ENCODE measurements at regions not wholly inside any gene's neighbourhood (a gene's known extent, or its start where the extent isn't known, plus 50 kb on each side); places are given as distances from the start of the nearest gene placed in this dataset.
A peak's percentile ranks its signal among the peaks of the same experiment; 100 is the strongest.
"Not testable (repeated sequence)": the region's sequence is repeated elsewhere in the genome, so short reads cannot be mapped to it uniquely, and the experiment has no call there.

DNA sequence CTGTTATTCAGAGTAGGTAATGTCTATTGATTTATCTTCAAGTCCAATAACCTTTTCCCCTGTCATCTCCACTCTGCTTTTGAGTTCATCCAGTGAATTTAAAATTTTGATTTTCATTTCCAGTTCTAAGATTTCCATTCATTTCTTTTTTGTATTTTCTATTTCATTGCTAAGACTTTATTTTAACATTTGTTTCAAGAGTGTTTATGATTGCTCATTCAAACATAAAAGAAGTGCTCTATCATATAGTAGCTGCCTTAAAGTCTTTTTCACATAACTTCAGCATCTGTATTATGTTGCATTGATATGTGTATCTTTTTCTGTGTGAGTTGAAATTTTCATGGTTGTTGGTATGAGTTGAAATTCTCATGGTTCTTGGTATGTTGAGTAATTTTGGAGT, 341.6 kb downstream of the SOX4 start:
- DNase-seq: no peak

DNA sequence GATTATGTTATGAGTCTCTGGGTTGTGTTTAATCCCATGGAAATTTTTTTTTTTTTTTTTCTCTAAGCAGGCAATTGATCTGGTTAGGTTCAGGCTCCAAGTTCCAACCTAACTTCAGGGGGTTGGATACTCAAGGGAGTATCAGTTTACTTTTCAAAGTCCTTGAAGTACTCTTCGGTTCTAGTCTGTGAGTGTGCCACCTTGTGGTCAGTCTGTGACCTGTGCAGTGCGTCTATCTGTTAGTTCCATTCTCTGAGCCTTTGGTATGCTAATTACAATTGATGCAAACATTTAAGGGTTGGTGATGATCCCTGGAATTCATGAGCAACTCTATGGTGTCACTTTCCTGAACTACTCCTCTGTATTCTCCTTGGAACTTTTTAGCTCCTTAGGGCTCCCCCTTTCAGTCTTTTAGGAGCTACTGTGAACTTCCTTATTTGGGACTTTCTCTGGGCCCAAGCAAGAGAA, 342.0 kb downstream of the SOX4 start:
- DNase-seq: no peak

DNA sequence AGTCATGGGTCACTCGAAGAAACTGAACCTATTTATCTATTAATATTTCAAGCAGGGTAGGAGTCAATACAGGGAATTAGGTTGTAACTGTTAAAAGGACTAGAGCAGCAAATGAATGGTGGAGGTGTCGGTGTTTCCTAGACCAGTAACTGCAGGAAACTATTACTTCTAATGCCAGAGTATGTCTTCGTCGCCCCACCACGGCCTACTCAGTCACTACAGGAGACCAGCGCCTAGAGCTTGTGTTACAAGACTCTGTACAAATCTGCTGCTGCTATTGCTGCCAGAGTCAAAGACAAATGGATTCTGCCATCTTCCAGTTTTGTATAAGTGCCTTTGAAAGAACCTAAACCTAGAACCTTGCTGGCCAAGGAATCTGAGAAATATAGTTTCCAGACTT, 343.9 kb downstream of the SOX4 start:
- no peak for DNase-seq

DNA sequence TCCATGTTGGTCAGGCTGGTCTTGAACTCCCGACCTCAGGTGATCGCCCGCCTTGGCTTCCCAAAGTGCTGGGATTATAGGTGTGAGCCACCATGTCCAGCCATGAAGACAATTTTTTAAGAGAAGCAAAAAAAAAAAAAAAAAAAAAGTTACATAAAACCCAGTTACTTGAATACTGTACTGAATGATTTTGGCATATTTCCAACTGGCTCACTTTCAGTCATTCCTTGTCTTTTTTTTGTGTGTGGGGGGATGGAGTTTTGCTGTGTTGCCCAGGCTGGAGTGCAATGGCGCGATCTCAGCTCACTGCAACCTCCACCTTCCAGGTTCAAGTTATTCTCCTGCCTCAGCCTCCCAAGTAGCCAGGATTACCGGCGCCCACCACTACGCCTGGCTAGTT, 345.5 kb downstream of the SOX4 start:
- not testable (repeated sequence) for DNase-seq

DNA sequence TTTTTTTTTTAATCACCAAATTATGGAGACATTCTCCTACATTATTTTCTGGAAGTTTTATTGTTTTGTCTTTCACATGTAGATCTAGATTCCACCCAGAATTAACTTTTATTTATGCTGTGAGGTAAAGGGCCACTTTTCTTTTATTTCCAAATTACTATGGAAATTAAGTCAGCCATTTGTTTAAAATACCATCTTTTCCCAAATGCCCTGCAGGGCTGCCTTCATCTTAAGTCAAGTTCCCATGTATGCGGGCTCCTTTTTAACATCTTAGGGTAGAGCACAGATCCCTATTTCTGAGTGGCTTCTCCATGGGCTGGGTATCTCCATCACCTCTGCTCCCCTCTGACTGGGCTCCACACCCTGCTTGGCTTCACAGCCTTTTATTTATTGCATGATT, 348.4 kb downstream of the SOX4 start:
- no peak for DNase-seq

DNA sequence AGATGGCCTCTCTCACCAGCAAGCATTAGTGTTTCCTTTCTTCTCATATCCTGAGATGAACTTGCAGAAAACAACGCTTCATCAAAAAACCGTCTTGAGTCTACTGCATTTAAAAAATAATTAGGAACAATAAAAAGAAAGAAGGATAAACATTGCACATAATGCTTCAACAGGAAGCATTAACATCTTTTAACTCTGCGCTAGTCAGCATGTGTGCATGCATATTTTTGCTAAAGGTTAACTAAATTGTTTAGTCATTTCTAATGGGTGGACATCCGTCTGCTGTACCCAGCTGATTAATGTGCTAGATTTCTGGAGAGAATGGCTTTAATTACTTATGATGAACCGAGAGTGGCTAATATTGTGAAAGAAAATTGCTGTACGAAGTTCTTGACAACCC, 349.3 kb downstream of the SOX4 start:
- DNase-seq: no peak

DNA sequence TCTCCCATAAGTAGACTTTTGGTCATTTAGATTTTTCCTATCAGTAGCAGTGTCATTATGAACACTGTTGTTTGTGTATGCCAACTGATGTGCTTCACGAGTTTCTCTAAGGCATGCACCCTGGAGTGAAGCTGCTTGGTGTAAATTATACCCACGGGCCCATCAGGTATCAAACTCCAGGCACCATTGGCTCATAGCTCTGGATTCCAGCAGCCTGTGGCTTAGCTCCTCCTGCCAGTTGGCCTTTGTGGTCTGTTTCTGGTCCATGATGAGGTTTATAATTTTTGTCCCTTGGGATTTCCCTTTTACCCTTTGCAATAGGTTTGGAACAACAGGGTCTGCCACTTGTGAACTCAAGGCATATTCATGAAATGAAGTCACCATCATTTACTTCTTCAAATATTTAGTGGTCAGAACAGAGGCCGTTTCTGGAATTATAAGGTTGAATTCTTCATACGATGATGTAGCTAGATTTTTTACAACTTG, 350.5 kb downstream of the PRL start:
- no peak for DNase-seq

DNA sequence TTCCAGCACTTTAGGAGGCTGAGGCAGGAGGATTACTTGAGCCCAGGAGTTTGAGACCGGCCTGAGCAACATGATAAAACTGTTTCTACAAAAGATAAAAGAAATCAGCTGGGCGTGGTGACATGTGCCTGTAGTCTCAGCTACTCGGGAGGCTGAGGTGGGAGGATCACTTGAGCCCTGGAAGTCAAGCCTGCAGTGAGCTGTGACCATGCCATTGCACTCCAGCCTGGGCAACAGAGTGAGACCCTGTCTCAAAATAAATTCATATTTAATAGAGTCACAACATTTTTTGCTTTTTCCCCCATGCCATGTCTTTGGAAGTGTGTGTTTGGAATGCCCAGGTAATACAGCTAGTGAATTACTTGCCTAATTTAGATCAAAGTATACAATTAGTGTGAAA, 349.6 kb downstream of the PRL start:
- DNase-seq: not testable (repeated sequence)

DNA sequence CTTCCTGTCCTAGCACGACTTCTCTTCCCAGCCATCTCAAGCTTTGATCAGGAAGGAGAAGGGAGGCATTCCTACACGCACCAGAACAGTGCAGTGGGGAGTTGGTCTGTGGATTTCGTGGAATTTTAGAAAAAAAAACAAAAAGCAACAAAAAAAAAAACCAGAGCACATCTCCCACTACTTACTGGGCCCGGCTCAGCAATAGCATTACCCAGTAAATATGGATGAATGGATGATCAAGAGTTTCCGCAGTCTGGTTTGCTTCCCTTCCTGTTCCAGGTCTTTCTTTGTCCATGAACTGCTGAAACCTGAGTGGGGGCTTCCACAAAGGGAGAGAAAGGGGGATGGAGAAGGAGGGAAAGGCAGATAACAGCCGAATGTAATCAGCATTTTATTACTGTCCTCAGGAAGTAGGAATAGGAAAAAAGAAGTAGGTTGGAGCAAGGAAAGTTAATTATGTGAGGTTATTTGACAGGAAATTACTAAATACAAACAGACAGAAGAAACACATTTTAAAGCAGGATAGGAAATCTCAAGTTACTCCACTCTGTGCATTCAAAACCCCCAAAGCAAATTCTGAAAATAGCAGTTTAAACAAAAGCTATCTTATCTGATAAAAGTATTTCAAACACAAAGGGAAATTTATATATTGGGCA, 349.0 kb downstream of the PRL start:
- no peak for DNase-seq

DNA sequence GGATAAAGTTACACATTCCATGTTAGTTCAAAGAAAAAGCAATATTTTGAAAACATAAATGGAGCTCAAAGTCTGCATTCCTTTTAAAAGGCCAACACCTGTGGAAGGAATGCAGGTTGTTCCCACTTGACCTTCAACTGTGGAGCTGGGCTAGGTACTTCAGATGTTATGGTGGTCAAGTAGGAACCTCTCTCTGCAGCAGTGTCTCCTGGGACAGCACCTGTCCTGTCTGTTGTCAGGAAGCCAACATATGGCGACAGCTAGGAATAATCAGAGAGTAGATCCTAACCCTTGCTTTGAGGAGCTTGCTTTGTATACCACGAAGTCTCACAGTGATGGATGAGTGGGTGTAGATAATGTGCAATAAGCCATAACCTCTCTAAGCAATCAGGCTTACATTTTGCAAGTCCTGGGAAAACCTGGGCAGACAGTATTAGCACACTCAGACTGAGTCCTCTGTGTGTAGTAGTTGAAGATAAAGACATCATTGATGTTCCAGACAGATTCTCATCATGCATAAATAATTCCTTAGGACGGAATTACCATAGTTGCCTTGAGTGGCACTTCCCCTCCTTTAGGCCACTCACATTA, 347.5 kb downstream of the PRL start:
- peak; percentile 79 for DNase-seq

DNA sequence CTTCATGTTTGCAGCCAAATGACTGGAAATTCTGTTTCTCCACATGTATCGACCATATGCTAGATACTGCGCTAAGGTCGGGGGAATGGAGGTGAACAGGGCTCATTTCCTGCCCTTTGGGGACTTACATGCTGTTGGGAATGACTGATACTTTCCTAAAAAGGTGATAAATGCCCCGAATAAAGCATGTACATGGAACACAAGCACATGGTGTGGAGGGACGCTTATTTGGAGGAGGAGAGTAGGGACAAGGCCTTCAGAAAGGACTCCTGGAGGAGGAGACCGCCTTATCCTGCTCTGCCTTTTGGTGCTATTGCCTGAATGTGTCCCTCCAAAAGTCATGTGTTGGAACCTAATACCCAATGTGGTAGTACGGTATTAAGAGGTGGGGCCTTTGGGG, 344.5 kb downstream of the PRL start:
- no peak for DNase-seq

DNA sequence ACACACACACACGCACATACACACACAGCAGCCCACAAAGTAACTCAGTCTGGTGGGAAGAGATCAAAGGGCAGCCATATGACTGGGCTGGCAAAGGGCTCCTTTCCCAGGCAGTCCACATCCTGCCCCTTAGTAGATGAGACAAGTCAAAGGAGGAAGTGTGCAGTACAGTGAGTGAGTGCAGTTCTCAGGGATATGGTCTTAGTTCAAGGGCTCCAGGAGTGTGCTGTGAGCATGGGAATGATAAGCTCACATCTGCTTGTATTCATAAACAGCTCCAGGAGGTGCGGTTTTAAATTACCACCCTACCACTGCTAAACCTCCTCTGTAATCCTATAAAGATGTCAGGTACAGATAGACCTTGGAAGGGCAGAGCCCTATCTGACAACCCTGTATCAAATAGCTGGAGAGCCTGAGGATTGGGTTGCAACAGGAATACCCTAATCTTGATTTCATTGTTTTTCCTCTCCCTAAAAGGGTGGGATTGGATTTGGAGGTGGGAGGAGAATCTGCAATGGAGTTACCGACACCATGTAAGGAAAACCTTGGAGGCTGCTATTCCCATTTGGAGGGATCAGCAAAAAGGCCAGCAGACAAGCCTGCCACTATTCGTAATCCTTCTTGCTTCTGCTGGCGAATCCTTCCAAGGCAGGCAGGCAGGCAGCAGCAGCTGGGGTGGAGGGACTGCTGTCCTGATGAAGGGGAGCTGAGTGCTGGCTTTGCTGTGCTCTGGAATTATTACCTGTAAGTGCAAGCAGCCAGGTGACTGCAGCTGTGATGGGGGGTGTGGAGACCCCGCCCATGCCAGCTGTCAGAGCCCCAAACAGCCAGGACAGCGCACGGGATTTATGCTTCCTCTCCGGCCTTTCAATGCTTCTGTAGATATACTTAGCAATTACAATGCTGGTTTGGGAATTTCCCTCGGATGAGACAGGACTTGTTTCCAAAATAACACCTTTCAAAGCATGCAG, 342.7 kb downstream of the PRL start:
- DNase-seq: peak; percentile 80

DNA sequence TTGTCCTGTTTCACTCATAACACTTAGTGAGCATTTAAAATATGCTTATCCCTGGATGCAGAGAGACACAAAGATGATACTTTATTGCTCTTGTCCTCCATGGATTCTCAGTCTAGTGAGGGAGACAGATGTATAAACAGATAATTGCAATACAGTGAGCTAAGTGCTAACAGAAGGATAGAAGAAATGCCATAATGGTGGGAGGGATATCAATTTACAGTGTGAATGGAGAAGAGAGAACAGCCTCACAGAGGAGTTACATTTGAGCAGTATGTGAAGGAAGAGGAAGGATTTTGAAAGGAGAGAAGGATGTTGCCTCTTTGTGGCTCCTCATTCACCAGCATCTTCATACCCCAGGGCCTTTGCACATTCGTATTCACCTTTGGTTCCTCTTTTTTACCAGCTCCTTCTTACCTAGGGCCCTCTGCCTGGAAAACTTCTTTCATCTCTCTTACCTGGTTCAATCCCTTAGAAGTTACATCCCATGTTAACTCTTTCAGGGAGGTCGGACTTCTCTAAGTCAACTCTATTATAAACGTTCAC, 341.7 kb downstream of the PRL start:
- peak; percentile 28 for DNase-seq

DNA sequence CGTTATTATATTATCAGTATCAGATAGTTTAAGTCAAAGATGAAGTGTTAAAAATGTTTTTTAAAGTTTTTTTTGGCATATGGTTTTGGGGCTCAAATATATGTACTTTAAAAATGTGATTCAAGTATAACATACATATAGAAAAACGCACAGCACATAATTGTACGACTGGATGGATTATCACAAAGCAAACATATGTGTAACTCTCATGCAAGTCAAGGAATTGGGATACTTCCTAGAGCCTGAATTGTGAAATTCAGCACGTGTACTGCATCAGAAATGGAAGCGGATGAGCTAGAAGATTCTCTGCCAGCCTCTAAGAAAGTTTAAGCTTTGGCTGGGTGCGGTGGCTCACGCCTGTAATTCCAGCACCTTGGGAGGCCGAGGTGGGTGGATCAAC, 340.9 kb downstream of the PRL start:
- DNase-seq: no peak

DNA sequence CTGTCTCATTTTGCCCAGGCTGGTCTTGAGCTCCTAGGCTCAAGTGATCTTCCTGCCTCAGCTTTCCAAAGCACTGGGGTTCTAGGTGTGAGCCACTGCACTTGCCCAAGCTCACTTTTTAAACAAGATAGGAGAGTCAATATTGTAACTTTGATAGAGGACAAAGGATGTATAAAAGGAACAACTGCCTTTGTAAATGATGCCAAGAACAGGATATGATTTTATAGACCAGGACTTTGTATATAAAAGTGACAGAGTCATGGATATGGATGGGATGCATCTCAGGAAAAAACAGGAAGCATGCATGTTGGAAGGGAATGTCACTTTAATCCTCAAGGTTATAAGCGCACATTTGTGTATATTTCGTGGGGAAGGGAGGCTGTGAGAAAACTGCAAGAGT, 338.4 kb downstream of the PRL start:
- no peak for DNase-seq

DNA sequence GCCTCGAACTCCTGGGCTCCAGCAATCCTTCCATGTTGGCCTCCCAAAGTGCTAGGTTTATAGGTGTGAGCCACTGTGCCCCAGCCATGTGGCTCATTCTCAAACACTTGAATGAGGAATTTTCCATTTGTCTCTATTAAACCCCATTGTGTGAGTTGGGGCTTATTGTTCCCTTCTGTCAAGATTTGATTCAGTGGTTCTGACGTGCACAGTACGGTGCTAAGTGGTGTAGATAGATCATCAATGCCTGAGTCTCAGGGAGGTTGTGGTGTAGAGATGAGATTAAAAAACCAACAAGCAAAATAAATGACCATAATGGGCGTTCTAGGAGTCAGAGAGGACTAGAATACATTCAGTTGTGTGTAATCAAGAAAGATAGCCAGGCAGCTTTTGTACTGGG, 335.6 kb downstream of the PRL start:
- no peak for DNase-seq

DNA sequence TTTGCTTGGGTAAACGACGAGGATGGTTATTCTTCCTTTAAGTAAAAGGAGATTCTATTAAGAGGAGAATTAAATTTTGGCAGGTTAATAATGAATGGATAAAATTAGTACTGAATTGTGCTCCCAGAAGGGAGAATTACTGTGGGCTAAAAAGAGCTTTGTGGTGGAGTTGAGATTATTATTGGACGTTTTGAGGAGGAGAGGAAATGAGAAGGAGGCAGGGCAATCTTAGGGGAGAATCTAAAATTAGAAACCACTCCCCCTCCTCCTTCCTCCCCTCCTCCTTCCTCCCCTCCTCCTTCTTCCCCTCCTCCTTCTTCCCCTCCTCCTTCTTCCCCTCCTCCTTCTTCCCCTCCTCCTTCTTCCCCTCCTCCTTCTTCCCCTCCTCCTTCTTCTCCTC, 331.8 kb downstream of the PRL start:
- DNase-seq: no peak

DNA sequence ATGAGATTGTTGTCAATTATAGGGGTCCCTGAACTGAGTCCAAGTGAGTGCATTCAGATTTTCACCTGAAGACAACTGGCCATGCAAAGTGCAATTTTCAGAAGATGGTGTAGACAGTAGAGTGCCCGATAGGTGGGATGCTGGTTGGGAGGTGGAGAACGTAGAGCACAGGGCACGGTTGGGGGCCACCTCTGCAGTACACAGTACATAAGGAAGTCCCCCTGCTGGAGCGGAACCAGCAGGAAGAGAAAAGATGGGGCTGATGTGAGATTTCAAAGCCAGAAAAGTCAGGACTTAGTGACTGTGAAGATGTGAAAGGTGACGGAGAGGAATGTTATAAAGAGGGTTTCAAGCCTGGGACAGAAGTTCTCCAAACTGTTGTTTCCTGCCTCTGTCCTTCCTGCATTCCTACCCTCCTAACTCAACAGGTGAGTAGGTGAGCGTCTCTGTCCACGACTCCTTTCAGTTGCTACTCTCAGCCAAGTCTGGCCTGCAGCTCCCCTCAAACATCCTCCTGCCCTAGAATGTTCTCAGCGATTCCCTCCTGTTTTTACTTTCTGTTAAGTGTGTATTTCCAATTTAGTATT, 330.8 kb downstream of the PRL start:
- DNase-seq: no peak

DNA sequence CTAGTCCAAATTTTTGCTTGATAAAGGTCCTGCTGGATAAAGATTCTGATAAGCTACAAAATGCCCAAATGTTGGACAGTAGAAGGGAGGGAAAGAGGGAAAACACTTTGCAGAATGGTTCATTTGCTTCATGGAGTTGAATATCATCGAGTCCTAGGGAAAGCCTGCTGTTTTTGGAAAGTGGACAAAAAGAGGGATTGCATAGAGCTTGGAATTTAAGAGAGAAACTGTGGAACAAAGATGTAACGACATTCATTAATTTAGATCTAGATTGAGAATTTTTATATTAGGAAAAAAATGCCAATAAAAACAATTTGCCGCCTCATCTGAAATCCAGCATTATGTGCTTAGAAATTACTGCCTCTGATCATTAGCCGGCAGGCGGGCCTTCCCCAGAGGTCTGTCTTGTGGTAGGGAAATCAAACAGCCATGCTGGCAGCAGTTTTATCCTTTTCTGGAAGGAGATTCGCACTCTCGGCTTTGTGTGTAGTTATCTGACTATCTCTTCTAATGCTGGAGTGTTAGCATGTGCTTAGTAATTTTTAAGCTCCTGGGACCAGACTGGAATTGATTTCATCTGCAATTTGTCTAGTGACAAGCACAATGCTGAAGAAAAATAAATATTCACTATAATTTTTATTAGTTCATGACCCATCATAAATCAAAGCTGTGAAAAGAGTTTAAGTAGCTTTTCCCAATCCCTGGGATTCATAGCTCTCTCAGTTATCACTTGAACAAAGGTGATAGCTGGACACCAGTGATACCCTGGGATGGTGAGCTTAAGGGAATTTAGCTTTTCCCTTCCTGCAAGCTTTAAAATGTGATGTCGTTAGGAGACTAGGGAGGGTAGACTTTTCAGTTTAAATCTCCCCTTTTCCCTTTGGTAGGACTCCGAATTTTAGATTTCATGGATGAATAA, 329.5 kb downstream of the PRL start:
- no peak for DNase-seq

DNA sequence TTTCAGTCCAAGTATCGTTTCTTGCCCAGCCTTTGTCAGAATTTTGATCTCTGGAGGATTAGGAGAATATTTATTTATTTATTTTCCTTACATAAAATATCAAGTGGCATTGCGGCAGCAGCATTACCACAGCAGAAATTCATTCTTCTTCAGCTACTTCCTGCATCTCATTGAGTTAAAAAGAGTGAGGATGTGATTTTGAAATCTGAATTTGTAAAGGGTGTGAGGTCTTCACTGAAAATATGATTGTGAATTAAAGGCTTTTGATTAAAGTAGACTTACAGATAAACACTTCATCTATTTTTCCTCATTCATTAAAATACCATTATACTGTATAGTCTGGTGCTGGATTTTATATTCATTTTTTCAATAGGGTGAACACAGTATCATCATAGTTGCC, 328.4 kb downstream of the PRL start:
- no peak for DNase-seq

DNA sequence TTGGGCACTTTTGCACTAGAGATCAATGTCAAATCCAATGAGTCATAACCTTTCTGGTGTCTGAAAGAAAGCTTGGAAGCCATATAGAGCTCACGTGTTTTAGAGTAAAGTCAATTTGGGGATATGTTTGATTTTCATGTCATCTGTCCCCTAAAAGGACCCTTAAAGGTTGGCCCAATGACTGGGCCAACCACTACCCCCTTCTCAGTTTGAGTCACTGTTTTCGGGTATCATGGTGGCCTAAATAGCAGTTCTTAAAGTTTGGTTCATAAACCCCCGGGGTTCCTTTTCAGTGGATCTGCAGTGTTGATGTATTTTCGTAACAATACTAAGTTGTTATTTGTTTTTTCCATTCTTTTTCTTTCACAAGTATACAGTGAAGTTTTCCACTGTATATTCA, 327.6 kb downstream of the PRL start:
- DNase-seq: no peak
